ENCODE measurements at regions not wholly inside any gene's neighbourhood (a gene's known extent, or its start where the extent isn't known, plus 50 kb on each side); places are given as distances from the start of the nearest gene placed in this dataset.

DNA sequence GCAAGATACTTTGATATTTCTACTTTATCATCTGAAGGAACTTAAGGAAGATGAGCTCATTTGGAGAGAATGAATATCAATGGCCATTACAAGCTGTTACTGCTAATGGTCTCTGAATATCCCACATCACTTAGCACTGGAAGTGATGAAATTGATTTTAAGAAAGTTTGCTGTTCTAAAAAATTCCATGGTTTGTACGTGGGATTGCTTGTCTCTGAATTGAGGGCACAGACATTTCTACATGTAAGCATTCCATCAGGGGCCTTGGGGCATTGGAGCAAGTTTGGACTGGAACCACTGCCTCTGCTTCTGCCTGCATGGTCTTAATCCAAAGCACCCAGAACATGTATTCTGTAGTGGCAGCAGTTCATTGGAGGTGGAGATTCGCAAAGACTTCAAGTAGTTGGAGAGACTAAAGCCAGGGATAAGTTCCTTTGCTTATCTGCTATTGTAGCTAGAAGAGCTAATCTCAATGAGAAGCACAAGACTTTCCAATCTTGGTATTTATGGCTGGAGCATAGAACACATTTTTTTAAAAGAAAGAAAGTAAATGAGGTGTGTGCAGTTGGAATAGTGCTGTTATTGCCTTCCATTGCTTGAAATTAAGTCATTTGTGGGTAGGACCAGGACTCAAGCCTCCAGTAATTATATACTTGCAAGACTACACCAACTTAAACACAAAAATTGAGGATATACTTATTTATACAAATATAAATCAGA is 424.2 kb downstream of the SPATA31D1 start:
- TF ChIP-seq, protein P1, sequence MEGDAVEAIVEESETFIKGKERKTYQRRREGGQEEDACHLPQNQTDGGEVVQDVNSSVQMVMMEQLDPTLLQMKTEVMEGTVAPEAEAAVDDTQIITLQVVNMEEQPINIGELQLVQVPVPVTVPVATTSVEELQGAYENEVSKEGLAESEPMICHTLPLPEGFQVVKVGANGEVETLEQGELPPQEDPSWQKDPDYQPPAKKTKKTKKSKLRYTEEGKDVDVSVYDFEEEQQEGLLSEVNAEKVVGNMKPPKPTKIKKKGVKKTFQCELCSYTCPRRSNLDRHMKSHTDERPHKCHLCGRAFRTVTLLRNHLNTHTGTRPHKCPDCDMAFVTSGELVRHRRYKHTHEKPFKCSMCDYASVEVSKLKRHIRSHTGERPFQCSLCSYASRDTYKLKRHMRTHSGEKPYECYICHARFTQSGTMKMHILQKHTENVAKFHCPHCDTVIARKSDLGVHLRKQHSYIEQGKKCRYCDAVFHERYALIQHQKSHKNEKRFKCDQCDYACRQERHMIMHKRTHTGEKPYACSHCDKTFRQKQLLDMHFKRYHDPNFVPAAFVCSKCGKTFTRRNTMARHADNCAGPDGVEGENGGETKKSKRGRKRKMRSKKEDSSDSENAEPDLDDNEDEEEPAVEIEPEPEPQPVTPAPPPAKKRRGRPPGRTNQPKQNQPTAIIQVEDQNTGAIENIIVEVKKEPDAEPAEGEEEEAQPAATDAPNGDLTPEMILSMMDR (conservative IDR thresholded peaks at IDR 0.05) = no peak
- TF ChIP-seq ZFX (IDR thresholded peaks at IDR 0.05) = no peak
